CD4-positive, CD25-positive, alpha-beta regulatory T cell (primary cell): ENCODE measurements at regions not wholly inside any gene's neighbourhood (a gene's known extent, or its start where the extent isn't known, plus 50 kb on each side); places are given as distances from the start of the nearest gene placed in this dataset.

ENCODE experiments used
- ATAC-seq, 2 donors: fragments of 150-1000 bp; cut with Tn5 transposase; one replicate each; pipeline ENCODE4 v1.10.0; 2021; ENCODE audit warnings: low read depth in 2 of 2, moderate number of reproducible peaks in 2 of 2, moderate library complexity in 1 of 2
- DNase-seq, 3 donors: peaks; one replicate each; pipeline versions ENCODE4 v3.0.0 to v3.0.0-alpha.2; 2012 to 2022; ENCODE audit warnings: mixed read lengths in 1 of 3
- H3K27ac ChIP-seq: one replicate; pipeline ENCODE4 v1.7.0; 2013; ENCODE audit warnings: mild to moderate bottlenecking, low read length; ENCODE audit not compliant: insufficient read depth, poor library complexity, severe bottlenecking
- H3K27me3 ChIP-seq: one replicate; pipeline ENCODE4 v1.7.0; 2013; ENCODE audit warnings: low read length; ENCODE audit not compliant: control insufficient read depth, insufficient read depth
- H3K36me3 ChIP-seq: one replicate; pipeline ENCODE4 v1.7.0; 2013; ENCODE audit warnings: mild to moderate bottlenecking, low read length, moderate library complexity; ENCODE audit not compliant: control insufficient read depth, insufficient read depth
- H3K4me1 ChIP-seq: 2 replicates; pipeline ENCODE4 v1.7.0; 2013; ENCODE audit warnings: mild to moderate bottlenecking, low read length; ENCODE audit not compliant: insufficient read depth, control insufficient read depth, poor library complexity, severe bottlenecking
- H3K4me3 ChIP-seq: one replicate; pipeline ENCODE4 v1.7.0; 2013; ENCODE audit warnings: low read depth, mild to moderate bottlenecking, low read length, moderate library complexity
- H3K9me3 ChIP-seq, 2 experiments: 1 replicate in 1 of 2; 2 replicates in 1 of 2; pipeline ENCODE4 v1.7.0; 2013; ENCODE audit warnings: low read length in 2 of 2, mild to moderate bottlenecking in 1 of 2, moderate library complexity in 1 of 2; ENCODE audit not compliant: control insufficient read depth in 2 of 2
- H3K27ac Mint-ChIP-seq, 3 donors: one replicate each; pipeline ENCODE4 v1.8.0; 2020 to 2022; ENCODE audit warnings: mild to moderate bottlenecking in 3 of 3, mixed read lengths in 3 of 3, moderate library complexity in 2 of 3
- H3K27me3 Mint-ChIP-seq: one replicate; pipeline ENCODE4 v1.8.0; 2022; ENCODE audit warnings: mild to moderate bottlenecking, mixed read lengths
- H3K36me3 Mint-ChIP-seq: one replicate; pipeline ENCODE4 v1.8.0; 2020; ENCODE audit warnings: mixed read lengths
- H3K4me1 Mint-ChIP-seq, 4 donors: one replicate each; pipeline ENCODE4 v1.8.0; 2020 to 2022; ENCODE audit warnings: mixed read lengths in 4 of 4, mild to moderate bottlenecking in 1 of 4
- H3K4me3 Mint-ChIP-seq, 4 donors: one replicate each; pipeline ENCODE4 v1.8.0; 2020 to 2022; ENCODE audit warnings: mild to moderate bottlenecking in 4 of 4, mixed read lengths in 4 of 4, moderate library complexity in 3 of 4
- H3K9me3 Mint-ChIP-seq, 7 donors: one replicate each; pipeline ENCODE4 v1.8.0; 2020 to 2022; ENCODE audit warnings: mixed read lengths in 7 of 7, mild to moderate bottlenecking in 3 of 7, moderate library complexity in 2 of 7

DNA sequence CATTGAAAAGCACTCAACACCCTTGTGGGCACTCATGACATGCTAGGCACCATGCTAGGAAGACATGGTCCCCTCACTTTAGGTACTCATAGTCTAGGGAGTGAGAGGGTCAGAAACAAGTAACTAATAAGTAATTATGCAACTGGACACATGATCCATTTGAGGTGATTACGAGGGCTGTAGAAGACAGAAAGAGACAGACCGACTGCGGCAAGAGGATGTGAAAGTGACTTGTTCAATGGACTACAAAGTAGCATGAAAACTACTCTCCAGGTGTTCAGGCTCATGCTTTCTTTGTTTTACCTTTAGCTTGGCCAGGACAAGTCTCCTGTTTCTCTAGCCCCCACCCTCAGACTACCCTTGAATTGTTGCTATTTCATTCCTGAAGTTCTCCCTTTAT lies 310.8 kb upstream of the SORL1-AS1 start:
- no peak overlapping the region for H3K27ac Mint-ChIP-seq
- no peaks in the 10 kb centered on the region for H3K27me3 ChIP-seq
- H3K27me3 Mint-ChIP-seq, result no peaks in the 10 kb centered on the region
- no peak overlapping the region for H3K27ac ChIP-seq
- H3K9me3 ChIP-seq, result no peaks in the 10 kb centered on the region
- ATAC-seq (no peak), DNase-seq (no peak)
- no peaks in the 10 kb centered on the region for H3K36me3 Mint-ChIP-seq
- no peak overlapping the region for H3K4me3 ChIP-seq
- H3K9me3 Mint-ChIP-seq, result no peaks in the 10 kb centered on the region
- H3K4me1 ChIP-seq, result no peaks in the 10 kb centered on the region
- no peaks in the 10 kb centered on the region for H3K4me1 Mint-ChIP-seq
- H3K36me3 ChIP-seq, result no peaks in the 10 kb centered on the region
- H3K4me3 Mint-ChIP-seq, result no peak overlapping the region

DNA sequence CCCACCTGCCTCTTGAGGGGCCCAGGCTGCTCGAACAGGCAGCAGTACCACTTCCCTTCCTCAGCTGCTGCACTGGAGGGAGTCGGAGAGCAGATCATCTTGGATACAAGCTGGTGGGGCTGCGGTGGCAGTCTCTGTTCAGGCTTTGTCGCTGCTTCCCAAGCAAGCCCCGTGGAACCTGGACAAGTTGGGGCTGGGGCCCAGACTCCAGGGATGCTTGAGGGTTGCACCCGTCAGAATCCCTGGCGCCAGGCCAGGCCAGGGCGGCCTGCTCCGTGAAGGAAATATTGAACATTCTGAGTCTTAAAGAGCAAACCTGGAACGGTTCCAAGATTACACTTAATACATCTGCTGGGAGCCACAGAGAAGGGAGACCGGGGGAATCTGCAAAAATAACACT lies 310.1 kb upstream of the SORL1-AS1 start:
- ATAC-seq, result no peak
- Histone ChIP-seq H3K4me3 (no peak overlapping the region), H3K27me3 (no peaks in the 10 kb centered on the region), H3K36me3 (no peaks in the 10 kb centered on the region), H3K4me1 (no peaks in the 10 kb centered on the region), H3K9me3 (no peaks in the 10 kb centered on the region), H3K27ac (no peak overlapping the region)
- Mint-ChIP-seq H3K9me3 (no peaks in the 10 kb centered on the region), H3K27ac (no peak overlapping the region), H3K4me1 (no peaks in the 10 kb centered on the region), H3K4me3 (no peak overlapping the region), H3K36me3 (no peaks in the 10 kb centered on the region), H3K27me3 (no peaks in the 10 kb centered on the region)
- no peak for DNase-seq

DNA sequence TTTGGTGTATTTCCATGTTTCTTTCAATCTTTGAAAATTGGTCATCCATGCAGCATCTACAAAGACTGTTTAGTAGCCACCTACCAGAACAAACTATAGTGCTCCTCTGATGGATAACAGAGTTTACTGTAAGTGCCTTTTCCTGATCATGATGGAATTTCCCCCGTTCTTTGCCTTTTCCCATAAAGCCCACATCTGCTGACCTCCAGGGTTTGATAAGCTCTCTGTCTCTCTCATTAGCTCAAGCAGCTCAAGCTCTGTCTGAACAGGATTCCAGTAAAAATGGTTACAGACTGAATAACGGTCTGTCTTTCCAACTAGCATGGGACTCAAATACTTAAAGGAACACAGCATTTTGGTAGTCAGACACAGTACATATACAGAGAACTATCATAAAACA lies 308.4 kb upstream of the SORL1-AS1 start:
- Histone ChIP-seq H3K4me1 (no peaks in the 10 kb centered on the region), H3K27ac (no peak overlapping the region), H3K4me3 (no peak overlapping the region), H3K27me3 (no peaks in the 10 kb centered on the region), H3K9me3 (no peaks in the 10 kb centered on the region), H3K36me3 (no peaks in the 10 kb centered on the region)
- Mint-ChIP-seq H3K4me3 (no peak overlapping the region), H3K27me3 (peaks cover 4% of the 10 kb centered on the region), H3K36me3 (no peaks in the 10 kb centered on the region), H3K9me3 (no peaks in the 10 kb centered on the region), H3K27ac (no peak overlapping the region), H3K4me1 (no peaks in the 10 kb centered on the region)
- no peak for DNase-seq
- no peak for ATAC-seq

DNA sequence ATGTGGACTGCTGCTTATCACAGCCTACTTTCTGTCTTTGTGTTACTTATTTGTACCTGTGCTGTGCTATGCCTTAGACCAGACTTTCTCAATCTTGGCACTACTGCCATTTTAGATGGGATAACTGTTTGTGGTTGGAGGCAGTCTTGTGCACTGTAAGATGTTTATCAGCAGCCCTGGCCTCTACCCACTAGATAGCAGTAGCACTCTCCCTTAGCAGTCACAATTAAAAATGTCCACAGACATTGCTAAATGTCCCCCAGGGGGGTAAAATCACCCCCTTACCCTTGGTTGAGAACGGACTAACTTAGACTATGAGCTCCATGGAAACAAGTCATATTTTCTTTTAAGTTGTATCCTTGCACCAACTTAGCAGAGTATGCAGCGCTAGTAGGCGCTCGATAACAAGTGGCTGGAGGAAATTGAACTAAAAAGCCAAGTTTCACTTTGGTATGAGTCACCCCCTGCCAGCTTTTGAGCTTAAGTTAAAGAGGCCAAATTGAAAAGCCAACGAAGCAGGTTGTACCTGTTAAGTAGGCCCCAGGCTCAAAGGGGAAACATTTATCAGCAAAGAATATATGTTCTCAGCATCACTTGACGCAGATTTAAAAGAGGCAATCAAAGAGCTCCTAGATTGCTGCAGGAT lies 304.8 kb upstream of the SORL1-AS1 start:
- no peak overlapping the region for H3K4me3 ChIP-seq
- Mint-ChIP-seq H3K27me3 (peaks cover 4% of the 10 kb centered on the region), H3K9me3 (no peaks in the 10 kb centered on the region), H3K4me3 (no peak overlapping the region), H3K4me1 (no peaks in the 10 kb centered on the region), H3K27ac (no peak overlapping the region), H3K36me3 (no peaks in the 10 kb centered on the region)
- no peak for ATAC-seq
- peak in 1 of 3 donors; percentile 21 for DNase-seq
- H3K36me3 ChIP-seq, result no peaks in the 10 kb centered on the region
- no peak overlapping the region for H3K27ac ChIP-seq
- no peaks in the 10 kb centered on the region for H3K9me3 ChIP-seq
- no peaks in the 10 kb centered on the region for H3K27me3 ChIP-seq
- no peaks in the 10 kb centered on the region for H3K4me1 ChIP-seq

DNA sequence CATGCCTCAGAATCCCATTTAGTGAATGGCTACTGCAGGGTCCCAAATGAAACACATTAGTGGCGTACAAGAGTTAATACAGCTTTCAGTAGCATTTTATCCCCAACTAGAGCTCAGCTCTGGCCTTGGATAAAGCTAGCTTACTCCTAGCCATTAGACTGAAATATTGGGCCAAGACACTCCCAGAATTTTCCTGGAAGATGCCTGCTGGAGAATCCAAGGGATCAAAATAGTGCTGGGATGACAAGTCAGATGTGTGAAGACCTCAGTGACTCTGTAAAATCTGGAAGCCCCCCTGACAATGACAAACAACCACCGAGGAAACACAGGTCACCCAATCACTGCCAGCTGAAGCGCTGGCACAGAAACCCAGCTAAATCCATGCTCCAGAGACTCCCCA lies 303.1 kb upstream of the SORL1-AS1 start:
- no peak overlapping the region for H3K4me3 Mint-ChIP-seq
- no peaks in the 10 kb centered on the region for H3K4me1 Mint-ChIP-seq
- Histone ChIP-seq H3K4me1 (no peaks in the 10 kb centered on the region), H3K4me3 (no peak overlapping the region), H3K9me3 (no peaks in the 10 kb centered on the region), H3K27me3 (no peaks in the 10 kb centered on the region), H3K36me3 (no peaks in the 10 kb centered on the region), H3K27ac (no peak overlapping the region)
- no peaks in the 10 kb centered on the region for H3K36me3 Mint-ChIP-seq
- no peak overlapping the region for H3K27ac Mint-ChIP-seq
- H3K27me3 Mint-ChIP-seq, result peaks cover 4% of the 10 kb centered on the region
- peaks cover 0 to 3% (median 0%) of the 10 kb centered on the region in 7 donors for H3K9me3 Mint-ChIP-seq
- DNase-seq (no peak), ATAC-seq (no peak)

- H3K27me3 ChIP-seq, result no peaks in the 10 kb centered on the region
- H3K4me1 Mint-ChIP-seq, result no peaks in the 10 kb centered on the region
- H3K36me3 Mint-ChIP-seq, result no peaks in the 10 kb centered on the region
These were observed 302.4 kb upstream of the SORL1-AS1 start for GRCh38 chr11:121755191-121755590.

DNA sequence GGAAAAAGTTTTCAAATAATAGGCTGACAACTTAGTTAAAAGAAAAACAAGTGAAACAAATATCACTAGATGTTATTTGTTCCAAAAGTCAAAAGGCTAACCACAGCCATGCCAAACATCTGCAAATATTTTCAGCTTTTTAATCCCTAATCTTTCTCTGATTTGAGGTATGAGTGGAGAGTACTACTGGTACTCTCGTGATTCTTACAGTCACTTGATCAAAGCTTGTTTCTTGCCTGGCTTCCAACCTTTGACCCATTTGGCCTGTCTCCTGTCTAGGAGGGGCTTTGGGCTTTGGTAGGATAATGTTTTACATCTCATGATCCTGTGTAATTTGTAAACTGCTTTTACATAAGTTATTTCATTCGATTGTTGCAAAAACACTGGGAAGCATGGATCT lies 301.8 kb upstream of the SORL1-AS1 start:
- Mint-ChIP-seq H3K27me3 (peaks cover 6% of the 10 kb centered on the region), H3K36me3 (no peaks in the 10 kb centered on the region)
- no peak for ATAC-seq

More at GRCh38 chr11:121755191-121755590, 302.4 kb upstream of the SORL1-AS1 start:
- Histone ChIP-seq H3K9me3 (no peaks in the 10 kb centered on the region), H3K4me1 (no peaks in the 10 kb centered on the region), H3K36me3 (no peaks in the 10 kb centered on the region), H3K4me3 (no peak overlapping the region), H3K27ac (no peak overlapping the region)
- no peak overlapping the region for H3K4me3 Mint-ChIP-seq
- peaks cover 0 to 3% (median 0%) of the 10 kb centered on the region in 7 donors for H3K9me3 Mint-ChIP-seq
- no peak overlapping the region for H3K27ac Mint-ChIP-seq
- peaks cover 4% of the 10 kb centered on the region for H3K27me3 Mint-ChIP-seq
- ATAC-seq (no peak), DNase-seq (no peak)

GRCh38 chr11:121749691-121750090 lies 296.9 kb upstream of the SORL1-AS1 start:
- Histone ChIP-seq H3K9me3 (no peaks in the 10 kb centered on the region), H3K27me3 (no peaks in the 10 kb centered on the region), H3K36me3 (no peaks in the 10 kb centered on the region), H3K27ac (no peak overlapping the region), H3K4me1 (no peaks in the 10 kb centered on the region), H3K4me3 (no peak overlapping the region)
- Mint-ChIP-seq H3K9me3 (peaks cover 0 to 8% (median 2%) of the 10 kb centered on the region in 7 donors), H3K27ac (no peak overlapping the region), H3K27me3 (peaks cover 4% of the 10 kb centered on the region), H3K4me1 (no peaks in the 10 kb centered on the region), H3K4me3 (no peak overlapping the region), H3K36me3 (no peaks in the 10 kb centered on the region)
- DNase-seq (no peak), ATAC-seq (no peak)

More for the DNA sequence above, 301.8 kb upstream of the SORL1-AS1 start:
- Histone ChIP-seq H3K27ac (no peak overlapping the region), H3K4me1 (no peaks in the 10 kb centered on the region), H3K27me3 (no peaks in the 10 kb centered on the region), H3K4me3 (no peak overlapping the region), H3K36me3 (no peaks in the 10 kb centered on the region), H3K9me3 (no peaks in the 10 kb centered on the region)
- Mint-ChIP-seq H3K9me3 (peaks cover 0 to 4% (median 0%) of the 10 kb centered on the region in 7 donors), H3K27ac (no peak overlapping the region), H3K4me1 (no peaks in the 10 kb centered on the region), H3K4me3 (no peak overlapping the region)
- DNase-seq, result no peak
